Embryonic facial prominence (tissue), 1 donor: ENCODE measurements at regions not wholly inside any gene's neighbourhood (a gene's known extent, or its start where the extent isn't known, plus 50 kb on each side); places are given as distances from the start of the nearest gene placed in this dataset.

Experiments
- DNase-seq: peaks from one replicate; pipeline ENCODE4 v3.0.0-alpha.2; 2016; ENCODE audit errors: extremely low spot score

- DNase-seq: no peak
Observed at GRCh38 chr7:126378642-126379041, 874.1 kb downstream of the GRM8 start.

- DNase-seq: no peak
Observed at GRCh38 chr7:126370038-126370668, 882.6 kb downstream of the GRM8 start.

GRCh38 chr7:126362746-126363145, 890.0 kb downstream of the GRM8 start:
- DNase-seq: no peak

- DNase-seq: no peak
Observed at GRCh38 chr7:126361183-126361582, 891.6 kb downstream of the GRM8 start.

GRCh38 chr7:126339813-126340212, 912.9 kb downstream of the GRM8 start:
- no peak for DNase-seq

GRCh38 chr7:126305671-126306070, 947.1 kb downstream of the GRM8 start:
- no peak for DNase-seq

GRCh38 chr7:126303926-126304325, 948.8 kb downstream of the GRM8 start:
- DNase-seq: no peak

GRCh38 chr7:126302639-126303038, 950.1 kb downstream of the GRM8 start:
- DNase-seq: no peak

- DNase-seq: no peak
Observed at GRCh38 chr7:126286317-126286716, 966.4 kb downstream of the GRM8 start.

GRCh38 chr7:126236261-126236660, 1016.5 kb downstream of the GRM8 start:
- no peak for DNase-seq

GRCh38 chr7:126228356-126229061, 1024.2 kb downstream of the GRM8 start:
- DNase-seq: no peak

GRCh38 chr7:126227643-126228042, 1025.1 kb downstream of the GRM8 start:
- DNase-seq: no peak

GRCh38 chr7:126227055-126227454, 1025.7 kb downstream of the GRM8 start:
- no peak for DNase-seq

GRCh38 chr7:126223729-126224128, 1029.0 kb downstream of the GRM8 start:
- no peak for DNase-seq

- no peak for DNase-seq
Observed at GRCh38 chr7:126222782-126223181, 1030.0 kb downstream of the GRM8 start.

- DNase-seq: no peak
Observed at GRCh38 chr7:126215785-126216184, 1037.0 kb downstream of the GRM8 start.

- no peak for DNase-seq
Observed at GRCh38 chr7:126213876-126214275, 1038.9 kb downstream of the GRM8 start.

- DNase-seq: no peak
Observed at GRCh38 chr7:126211875-126212274, 1040.9 kb downstream of the GRM8 start.

- DNase-seq: no peak
Observed at GRCh38 chr7:126210707-126211106, 1042.0 kb downstream of the GRM8 start.

GRCh38 chr7:126203185-126203584, 1049.6 kb downstream of the GRM8 start:
- no peak for DNase-seq

- DNase-seq: no peak
Observed at GRCh38 chr7:126202177-126202576, 1050.6 kb downstream of the GRM8 start.

GRCh38 chr7:126185959-126186580, 1066.7 kb downstream of the GRM8 start:
- no peak for DNase-seq

- DNase-seq: no peak
Observed at GRCh38 chr7:126179916-126180315, 1072.8 kb downstream of the GRM8 start.
